ENCODE measurements at regions not wholly inside any gene's neighbourhood (a gene's known extent, or its start where the extent isn't known, plus 50 kb on each side); places are given as distances from the start of the nearest gene placed in this dataset.
"Not testable (repeated sequence)": the region's sequence is repeated elsewhere in the genome, so short reads cannot be mapped to it uniquely, and the experiment has no call there.

GRCh38 chr1:234854645-234855039, 244.7 kb upstream of the IRF2BP2 start:
- DNase-seq (ENCODE audit: low read depth), result no peak
- in situ Hi-C loops (cut with HindIII; ENCODE audit: low pct_unique_long_range_greater_than_20kb, low sequenced_read_pairs), result no loop called here

- in situ Hi-C loops (cut with HindIII; ENCODE audit: low pct_unique_long_range_greater_than_20kb, low sequenced_read_pairs), result no loop called here
- DNase-seq (ENCODE audit: low read depth), result no peak
Observed at GRCh38 chr1:234853906-234854644, 244.1 kb upstream of the IRF2BP2 start.

GRCh38 chr1:234852659-234853058, 242.7 kb upstream of the IRF2BP2 start:
- DNase-seq (ENCODE audit: low read depth), result no peak
- in situ Hi-C loops (cut with HindIII; ENCODE audit: low pct_unique_long_range_greater_than_20kb, low sequenced_read_pairs), result no loop called here

GRCh38 chr1:234851450-234852438, 241.8 kb upstream of the IRF2BP2 start:
- peak; percentile 80 for DNase-seq (ENCODE audit: low read depth)
- in situ Hi-C loops (cut with HindIII; ENCODE audit: low pct_unique_long_range_greater_than_20kb, low sequenced_read_pairs), result no loop called here

- in situ Hi-C loops (cut with HindIII; ENCODE audit: low pct_unique_long_range_greater_than_20kb, low sequenced_read_pairs), result no loop called here
Observed at GRCh38 chr1:234849832-234850231, 239.9 kb upstream of the IRF2BP2 start.

GRCh38 chr1:234848972-234849649, 239.1 kb upstream of the IRF2BP2 start:
- in situ Hi-C loops (cut with HindIII; ENCODE audit: low pct_unique_long_range_greater_than_20kb, low sequenced_read_pairs), result no loop called here
- DNase-seq (ENCODE audit: low read depth), result peak; percentile 91

More at GRCh38 chr1:234849832-234850231, 239.9 kb upstream of the IRF2BP2 start:
- no peak for DNase-seq (ENCODE audit: low read depth)

- in situ Hi-C loops (cut with HindIII; ENCODE audit: low pct_unique_long_range_greater_than_20kb, low sequenced_read_pairs); DNase-seq (ENCODE audit: low read depth): not testable (repeated sequence)
Observed at GRCh38 chr1:234846813-234847212, 236.8 kb upstream of the IRF2BP2 start.

- in situ Hi-C loops (cut with HindIII; ENCODE audit: low pct_unique_long_range_greater_than_20kb, low sequenced_read_pairs), result no loop called here
- no peak for DNase-seq (ENCODE audit: low read depth)
Observed at GRCh38 chr1:234845836-234846235, 235.9 kb upstream of the IRF2BP2 start.

GRCh38 chr1:234845097-234845660, 235.2 kb upstream of the IRF2BP2 start:
- in situ Hi-C loops (cut with HindIII; ENCODE audit: low pct_unique_long_range_greater_than_20kb, low sequenced_read_pairs), result no loop called here
- no peak for DNase-seq (ENCODE audit: low read depth)

GRCh38 chr1:234844479-234845031, 234.6 kb upstream of the IRF2BP2 start:
- in situ Hi-C loops (cut with HindIII; ENCODE audit: low pct_unique_long_range_greater_than_20kb, low sequenced_read_pairs), result no loop called here
- no peak for DNase-seq (ENCODE audit: low read depth)

GRCh38 chr1:234843946-234844345, 234.0 kb upstream of the IRF2BP2 start:
- DNase-seq (ENCODE audit: low read depth), result no peak
- in situ Hi-C loops (cut with HindIII; ENCODE audit: low pct_unique_long_range_greater_than_20kb, low sequenced_read_pairs), result no loop called here

GRCh38 chr1:234842726-234843641, 233.0 kb upstream of the IRF2BP2 start:
- in situ Hi-C loops (cut with HindIII; ENCODE audit: low pct_unique_long_range_greater_than_20kb, low sequenced_read_pairs), result no loop called here
- DNase-seq (ENCODE audit: low read depth), result no peak

GRCh38 chr1:234841710-234842231, 231.8 kb upstream of the IRF2BP2 start:
- in situ Hi-C loops (cut with HindIII; ENCODE audit: low pct_unique_long_range_greater_than_20kb, low sequenced_read_pairs), result no loop called here

GRCh38 chr1:234841281-234841680, 231.3 kb upstream of the IRF2BP2 start:
- no peak for DNase-seq (ENCODE audit: low read depth)
- in situ Hi-C loops (cut with HindIII; ENCODE audit: low pct_unique_long_range_greater_than_20kb, low sequenced_read_pairs), result no loop called here

More at GRCh38 chr1:234841710-234842231, 231.8 kb upstream of the IRF2BP2 start:
- DNase-seq (ENCODE audit: low read depth), result no peak

- in situ Hi-C loops (cut with HindIII; ENCODE audit: low pct_unique_long_range_greater_than_20kb, low sequenced_read_pairs), result no loop called here
Observed at GRCh38 chr1:234840843-234841242, 230.9 kb upstream of the IRF2BP2 start.

GRCh38 chr1:234840253-234840652, 230.3 kb upstream of the IRF2BP2 start:
- DNase-seq (ENCODE audit: low read depth), result no peak
- in situ Hi-C loops (cut with HindIII; ENCODE audit: low pct_unique_long_range_greater_than_20kb, low sequenced_read_pairs), result no loop called here

More at GRCh38 chr1:234840843-234841242, 230.9 kb upstream of the IRF2BP2 start:
- no peak for DNase-seq (ENCODE audit: low read depth)

GRCh38 chr1:234839663-234840062, 229.7 kb upstream of the IRF2BP2 start:
- in situ Hi-C loops (cut with HindIII; ENCODE audit: low pct_unique_long_range_greater_than_20kb, low sequenced_read_pairs), result no loop called here
- no peak for DNase-seq (ENCODE audit: low read depth)

Data from Caki2 (cell line).